ENCODE measurements at regions not wholly inside any gene's neighbourhood (a gene's known extent, or its start where the extent isn't known, plus 50 kb on each side); places are given as distances from the start of the nearest gene placed in this dataset.
"Not testable (repeated sequence)": the region's sequence is repeated elsewhere in the genome, so short reads cannot be mapped to it uniquely, and the experiment has no call there.

DNA sequence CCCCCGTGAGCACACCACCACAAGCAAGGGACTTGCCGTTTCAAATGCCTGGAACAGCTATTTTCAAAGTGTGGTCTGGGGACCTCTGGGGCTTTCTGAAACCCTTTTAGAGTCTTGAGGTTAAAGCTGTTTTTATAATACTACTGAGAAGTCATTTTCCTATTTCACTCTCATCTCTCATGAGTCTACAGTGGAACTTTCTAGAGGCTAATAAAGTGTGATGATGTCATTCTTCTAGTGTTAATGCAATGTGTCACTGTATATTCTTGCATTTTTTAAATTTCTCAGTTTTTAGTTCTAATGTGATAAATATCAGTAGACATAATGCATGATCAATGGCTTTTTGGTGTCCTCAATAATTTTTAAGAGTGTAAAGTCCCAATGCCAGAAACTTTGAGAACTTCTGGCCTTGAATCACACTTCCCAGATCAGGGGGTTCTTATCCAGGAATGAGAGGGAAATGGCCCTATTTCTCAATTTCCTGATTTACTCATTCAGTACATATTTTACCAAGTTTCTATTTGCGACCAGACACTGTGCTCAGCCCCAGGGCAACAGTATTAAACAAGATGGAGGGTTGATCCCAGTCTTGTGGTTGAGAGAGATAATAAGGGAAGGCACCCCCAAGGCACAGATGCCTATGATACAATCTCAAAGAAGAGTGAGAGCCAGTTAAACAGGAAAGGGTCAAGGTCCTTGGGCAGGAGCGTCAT lies 444.0 kb downstream of the HS3ST3B1 start:
- no peak for DNase-seq (ENCODE audit: extremely low read depth, low read depth, low spot score)

DNA sequence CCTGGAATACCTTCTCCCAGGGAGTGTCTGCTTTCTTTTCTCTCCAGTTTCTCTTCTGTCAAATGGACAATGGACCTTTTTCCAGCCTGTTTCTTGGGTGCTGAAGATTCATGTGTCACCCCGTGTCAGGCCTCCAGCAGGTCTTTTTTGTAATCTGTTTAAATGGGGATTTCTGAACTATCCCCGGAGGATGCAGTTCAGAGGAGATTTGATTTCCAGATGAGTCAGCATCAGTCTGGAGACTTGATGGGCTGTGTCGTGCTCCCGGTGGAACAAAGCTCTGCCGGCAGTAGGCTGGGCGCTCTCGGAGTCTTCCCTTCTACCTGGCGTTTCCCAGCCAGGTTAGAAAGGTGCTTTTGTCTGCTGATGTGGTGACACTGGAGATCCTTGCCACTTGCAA lies 440.6 kb downstream of the HS3ST3B1 start:
- DNase-seq (ENCODE audit: extremely low read depth, low read depth, low spot score): no peak

DNA sequence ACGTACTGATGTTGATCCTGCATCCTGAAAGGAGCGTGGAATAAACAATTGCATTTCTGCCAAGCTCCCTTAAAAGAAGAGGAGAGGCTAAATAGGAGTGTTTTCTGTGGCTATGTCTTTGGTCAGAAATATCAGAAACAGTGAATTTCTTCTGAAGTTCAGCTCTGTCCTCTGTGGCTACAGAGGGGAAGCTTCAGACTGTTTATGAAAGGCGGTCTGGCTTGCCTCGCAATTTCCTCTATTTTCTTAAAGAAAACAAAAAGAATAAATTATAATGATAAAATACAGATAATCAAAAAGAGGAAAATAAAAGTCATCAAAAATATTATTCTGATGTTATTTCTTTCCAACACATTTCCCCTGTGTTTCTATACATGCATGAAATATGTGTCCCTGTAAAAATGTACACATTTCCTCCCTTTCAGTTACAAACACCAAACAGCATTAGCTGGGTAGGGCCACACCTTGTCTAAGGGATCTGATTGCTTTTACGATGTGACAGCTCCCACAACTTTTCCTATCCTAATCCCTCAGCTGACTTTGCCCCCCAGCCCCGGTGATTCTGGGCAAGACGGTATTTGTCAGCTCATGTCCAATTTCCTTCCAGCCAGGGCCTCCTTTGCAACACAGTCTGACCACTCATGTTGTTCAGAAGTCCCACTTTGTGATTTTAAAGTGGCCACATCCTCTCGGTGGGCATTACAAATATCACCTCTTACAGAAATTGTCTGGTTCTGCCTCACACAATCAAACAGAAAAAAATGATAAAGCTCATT lies 439.0 kb downstream of the HS3ST3B1 start:
- no peak for DNase-seq (ENCODE audit: extremely low read depth, low read depth, low spot score)

DNA sequence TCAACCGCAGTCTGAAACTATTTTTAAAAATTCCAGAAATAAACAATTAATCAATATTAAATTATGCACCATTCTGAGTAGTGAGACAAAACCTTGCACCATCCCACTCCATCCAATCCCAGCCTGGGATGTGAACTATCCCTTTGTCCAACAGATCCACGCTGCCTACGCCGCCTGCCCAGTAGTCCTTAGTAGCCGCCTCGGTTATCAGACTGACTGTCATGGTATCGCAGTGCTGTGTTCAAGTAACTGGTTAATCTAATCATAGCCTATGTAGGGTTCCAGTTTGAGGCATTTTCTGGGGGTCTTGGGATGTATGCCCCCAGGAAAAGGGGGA lies 437.7 kb downstream of the HS3ST3B1 start:
- DNase-seq (ENCODE audit: extremely low read depth, low read depth, low spot score): no peak

DNA sequence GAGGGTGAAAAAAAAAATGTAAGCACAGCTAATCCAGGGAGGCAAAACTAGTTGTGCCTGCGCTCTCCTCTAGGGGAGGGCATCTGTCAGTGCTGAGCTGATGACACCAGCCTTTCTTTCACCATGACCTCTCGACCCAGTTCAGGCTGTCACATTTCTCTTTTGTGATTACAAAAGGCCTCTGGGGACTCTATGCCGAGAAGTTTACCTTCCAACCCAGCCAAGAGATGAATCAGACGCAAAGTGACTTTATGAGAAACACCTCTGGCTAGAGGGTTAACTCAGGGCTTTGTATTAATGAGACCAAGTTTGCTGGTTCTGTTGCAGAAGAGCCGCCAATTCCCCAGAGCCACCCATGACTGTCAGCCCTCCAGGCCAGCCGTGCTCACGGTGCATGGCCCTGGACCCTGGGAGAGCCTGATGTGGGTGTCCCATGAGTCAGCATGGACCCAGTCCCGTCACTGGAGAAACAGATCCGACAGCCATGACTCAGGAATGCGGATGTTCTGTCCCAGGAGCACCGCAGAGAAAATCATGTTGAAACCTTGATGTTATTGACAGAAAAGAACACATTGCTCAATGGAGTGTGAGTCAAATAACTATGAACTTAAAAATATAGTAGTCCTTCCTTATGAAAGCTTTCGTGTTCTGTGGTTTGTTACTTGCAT lies 437.2 kb downstream of the HS3ST3B1 start:
- no peak for DNase-seq (ENCODE audit: extremely low read depth, low read depth, low spot score)

DNA sequence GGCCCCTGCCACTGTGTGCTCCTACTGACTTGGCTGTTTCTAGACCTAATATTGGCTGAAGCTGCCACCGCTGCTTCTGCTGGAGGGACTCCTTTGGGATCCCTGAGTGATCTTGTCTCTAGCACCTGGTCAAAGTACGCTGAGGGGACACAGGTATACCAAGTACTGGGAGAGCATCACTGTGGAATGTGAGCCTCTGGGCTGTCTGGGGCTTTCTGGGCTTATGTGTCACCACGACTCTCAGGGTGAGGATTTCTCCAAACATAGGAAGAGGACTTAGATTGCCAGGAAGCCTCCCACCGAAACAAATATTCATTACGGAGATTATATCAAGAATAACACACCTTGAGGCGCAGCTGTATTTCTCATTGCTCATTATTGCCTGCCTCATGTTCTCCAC lies 435.8 kb downstream of the HS3ST3B1 start:
- no peak for DNase-seq (ENCODE audit: extremely low read depth, low read depth, low spot score)

DNA sequence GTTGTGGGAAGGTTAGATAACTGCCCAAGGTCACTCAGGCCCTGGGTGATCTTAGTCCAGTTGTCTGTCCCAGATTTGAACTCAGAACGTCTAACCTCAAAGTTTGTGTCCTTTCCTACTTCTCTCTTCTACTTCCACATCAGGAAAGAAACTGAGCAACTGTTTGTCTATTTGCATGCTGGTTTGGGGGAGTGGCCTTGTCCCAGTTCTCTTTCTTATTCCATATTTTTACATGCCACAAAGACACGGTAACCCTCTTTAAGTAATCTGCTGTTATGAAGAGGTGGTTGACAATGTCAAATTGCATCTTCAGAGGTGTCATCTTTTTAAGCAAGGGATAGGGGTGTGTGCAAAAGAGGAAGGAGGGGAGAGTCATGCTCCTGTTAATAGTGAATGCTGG lies 432.5 kb downstream of the HS3ST3B1 start:
- DNase-seq (ENCODE audit: extremely low read depth, low read depth, low spot score): no peak

DNA sequence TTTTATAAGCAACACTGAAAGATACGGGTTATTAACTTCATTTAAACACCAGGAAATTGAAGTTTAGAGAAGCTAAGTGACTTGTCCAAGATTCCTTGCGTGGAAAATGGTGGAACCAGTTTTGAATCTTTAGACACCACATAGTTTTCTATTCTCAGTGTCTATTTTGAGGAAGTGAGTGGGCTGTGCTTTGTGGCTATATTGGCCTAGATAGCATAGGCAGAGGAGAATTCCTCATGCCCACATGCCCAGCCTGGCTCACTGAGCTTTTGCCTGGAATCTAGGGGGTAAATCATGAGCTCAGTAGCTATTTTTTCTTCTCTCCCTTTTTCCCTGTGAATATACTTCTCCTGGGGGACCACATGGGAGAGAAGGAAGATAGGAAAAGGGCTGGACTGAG lies 431.3 kb downstream of the HS3ST3B1 start:
- DNase-seq (ENCODE audit: extremely low read depth, low read depth, low spot score): no peak

DNA sequence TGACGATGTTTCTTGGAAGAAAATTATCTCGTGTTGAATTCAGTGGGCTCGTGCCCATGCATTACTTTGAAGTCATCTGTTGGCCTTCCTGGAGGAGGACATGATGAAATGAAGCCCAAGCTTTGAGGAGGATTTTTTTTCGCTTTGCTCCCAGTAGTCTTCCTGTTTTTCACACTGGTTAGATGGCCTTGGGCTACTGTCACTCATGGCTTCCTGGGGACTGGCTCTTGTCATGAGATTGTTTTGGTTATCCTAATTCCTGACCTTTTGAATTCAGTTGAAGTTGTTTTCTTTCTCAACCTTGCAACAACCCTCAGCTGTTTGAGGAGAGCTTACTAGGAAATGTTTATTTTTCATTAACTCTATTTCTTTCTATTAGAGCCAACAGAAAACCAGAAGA lies 430.7 kb downstream of the HS3ST3B1 start:
- DNase-seq (ENCODE audit: extremely low read depth, low read depth, low spot score): no peak

DNA sequence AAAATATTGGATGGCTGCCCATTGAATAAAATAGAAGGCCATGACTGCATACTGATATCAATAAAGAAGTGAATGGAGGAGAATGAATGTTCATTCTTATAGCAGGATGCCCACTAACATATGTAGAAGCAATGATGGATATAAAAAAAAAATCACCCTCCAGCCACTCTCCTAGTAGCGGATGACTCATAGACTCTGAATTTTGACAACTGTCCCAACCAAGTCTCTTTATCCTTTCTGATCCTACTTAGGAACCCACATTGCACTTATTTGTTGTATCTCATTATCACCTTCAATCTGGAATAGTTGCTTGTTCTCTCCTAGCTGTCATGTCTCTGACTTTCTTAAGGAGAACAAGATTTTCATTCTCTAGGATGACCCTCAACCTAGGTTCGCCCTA lies 429.9 kb downstream of the HS3ST3B1 start:
- no peak for DNase-seq (ENCODE audit: extremely low read depth, low read depth, low spot score)

DNA sequence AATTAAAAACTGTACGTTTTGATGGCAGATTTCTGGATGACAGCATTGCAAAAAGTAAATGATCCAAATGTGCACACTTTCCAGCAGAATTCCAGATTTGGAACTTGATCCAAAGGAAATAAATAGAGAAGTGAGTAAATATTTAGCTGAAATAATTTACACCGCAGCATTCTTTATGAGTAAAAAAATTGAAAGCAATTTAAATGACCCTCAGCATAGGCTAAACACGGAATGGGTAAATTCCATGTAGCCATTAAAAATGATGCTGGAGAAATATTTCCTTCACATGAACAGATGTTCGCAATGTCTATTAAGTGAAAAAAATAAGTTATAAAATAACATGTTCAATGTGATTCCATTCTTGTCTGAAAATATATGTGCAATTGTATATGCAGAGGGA lies 424.8 kb downstream of the HS3ST3B1 start:
- DNase-seq (ENCODE audit: extremely low read depth, low read depth, low spot score): no peak

DNA sequence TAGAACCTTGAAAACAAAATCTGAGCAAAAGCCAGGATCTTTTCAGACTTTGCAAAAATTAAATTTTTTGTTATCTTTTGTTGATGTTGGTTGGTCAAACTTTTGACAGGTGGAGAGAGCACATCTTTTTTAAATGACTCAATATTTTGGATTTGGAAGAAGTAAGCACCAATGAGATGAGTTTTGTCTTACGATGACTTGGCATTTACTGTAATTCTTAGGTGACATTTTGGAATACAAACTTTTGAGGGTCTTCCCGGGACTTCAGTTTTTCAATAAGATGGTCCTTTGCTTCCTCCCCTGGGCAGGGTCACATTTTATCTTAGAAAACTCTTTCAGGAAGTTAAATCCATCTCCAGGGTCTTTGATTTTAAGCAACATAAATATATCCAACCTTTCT lies 423.9 kb downstream of the HS3ST3B1 start:
- no peak for DNase-seq (ENCODE audit: extremely low read depth, low read depth, low spot score)

DNA sequence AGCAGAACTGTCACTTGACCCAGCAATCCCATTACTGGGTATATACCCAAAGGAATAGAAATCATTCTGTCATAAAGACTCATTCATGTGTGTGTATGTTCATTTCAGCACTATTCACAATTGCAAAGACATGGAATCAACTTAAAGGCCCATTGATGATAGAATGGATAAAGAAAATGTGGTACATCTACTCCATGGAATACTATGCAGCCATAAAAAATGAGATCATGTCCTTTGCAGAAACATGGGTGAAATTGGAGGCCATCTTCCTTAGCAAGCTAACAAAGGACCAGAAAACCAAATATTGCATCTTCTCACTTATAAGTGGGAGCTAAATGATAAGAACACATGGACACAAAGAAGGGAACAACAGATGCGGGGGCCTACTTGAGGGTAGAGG lies 422.5 kb downstream of the HS3ST3B1 start:
- not testable (repeated sequence) for DNase-seq (ENCODE audit: extremely low read depth, low read depth, low spot score)

DNA sequence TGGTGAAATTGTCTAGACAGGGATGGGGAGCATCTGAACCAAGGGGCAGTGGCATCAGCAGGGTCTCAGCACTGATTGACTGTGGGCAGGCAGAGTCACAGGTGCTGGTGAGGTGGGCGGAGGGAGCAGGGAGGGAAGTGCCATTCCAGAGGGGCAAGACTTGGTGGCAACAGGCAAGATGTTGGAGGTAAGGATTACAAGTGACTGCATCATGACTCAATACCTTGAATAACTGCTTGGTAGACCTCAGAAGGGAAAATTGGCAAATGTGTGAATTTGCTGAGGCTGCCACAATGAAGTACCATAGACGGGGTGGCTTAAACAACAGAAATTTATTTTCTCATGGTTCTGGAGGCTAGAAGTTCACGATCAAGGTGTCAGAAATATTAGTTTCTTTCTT lies 419.1 kb downstream of the HS3ST3B1 start:
- no peak for DNase-seq (ENCODE audit: extremely low read depth, low read depth, low spot score)

DNA sequence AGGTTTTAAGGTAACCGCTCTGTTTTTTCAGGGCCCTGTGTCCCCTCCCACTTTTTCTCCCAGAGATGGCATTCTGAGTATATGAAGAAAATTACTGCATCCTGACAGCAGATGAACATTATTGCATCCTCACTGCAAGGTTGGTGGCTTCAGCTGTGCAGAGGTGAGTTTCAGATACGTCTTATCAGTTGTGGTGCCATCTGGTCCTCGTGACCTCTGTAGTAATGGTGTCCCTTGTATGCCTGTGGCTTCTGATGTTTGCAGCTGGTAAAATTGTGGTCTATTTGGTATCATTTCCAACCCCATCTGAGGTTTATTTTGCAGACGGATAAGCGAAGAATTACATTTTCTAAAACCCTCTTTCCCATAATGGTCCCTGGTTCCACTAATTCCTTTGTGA lies 417.0 kb downstream of the HS3ST3B1 start:
- DNase-seq (ENCODE audit: extremely low read depth, low read depth, low spot score): no peak

DNA sequence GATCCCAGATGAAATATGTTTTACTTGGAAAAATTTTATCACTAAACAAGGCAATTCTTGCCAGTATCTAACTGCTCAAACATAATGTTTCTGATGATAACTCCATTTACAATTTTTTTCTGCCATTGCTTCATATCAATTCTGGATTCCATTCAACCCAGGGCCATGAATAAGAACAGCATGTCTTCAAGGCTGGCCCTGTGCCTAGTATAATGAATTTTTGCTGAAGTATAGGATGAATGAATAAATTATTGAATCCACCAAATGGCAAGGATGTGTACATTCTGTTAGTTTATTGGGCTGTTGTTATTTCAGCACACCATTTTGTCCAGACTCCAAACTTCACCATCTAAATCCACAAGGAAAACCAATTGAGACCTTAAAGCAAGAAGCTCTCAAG lies 414.7 kb downstream of the HS3ST3B1 start:
- no peak for DNase-seq (ENCODE audit: extremely low read depth, low read depth, low spot score)

DNA sequence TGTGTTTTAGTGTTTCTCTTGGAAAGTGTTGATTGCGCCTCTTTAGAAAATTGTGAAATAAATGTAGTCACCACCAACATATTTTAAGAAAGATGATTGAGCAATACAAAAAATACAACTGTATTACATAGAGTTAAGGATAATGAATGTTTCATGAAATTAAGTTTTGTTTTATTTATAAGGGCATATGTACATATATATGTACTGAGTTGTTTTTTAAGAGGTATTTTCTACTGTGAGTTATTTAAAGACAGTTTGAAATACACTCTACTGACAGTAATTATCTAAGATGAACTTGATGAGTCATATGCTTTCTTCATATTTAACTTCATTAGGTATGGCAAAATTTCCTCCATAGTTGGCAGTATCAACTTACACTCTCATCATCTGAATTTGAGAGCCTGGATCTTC lies 411.7 kb downstream of the HS3ST3B1 start:
- no peak for DNase-seq (ENCODE audit: extremely low read depth, low read depth, low spot score)

DNA sequence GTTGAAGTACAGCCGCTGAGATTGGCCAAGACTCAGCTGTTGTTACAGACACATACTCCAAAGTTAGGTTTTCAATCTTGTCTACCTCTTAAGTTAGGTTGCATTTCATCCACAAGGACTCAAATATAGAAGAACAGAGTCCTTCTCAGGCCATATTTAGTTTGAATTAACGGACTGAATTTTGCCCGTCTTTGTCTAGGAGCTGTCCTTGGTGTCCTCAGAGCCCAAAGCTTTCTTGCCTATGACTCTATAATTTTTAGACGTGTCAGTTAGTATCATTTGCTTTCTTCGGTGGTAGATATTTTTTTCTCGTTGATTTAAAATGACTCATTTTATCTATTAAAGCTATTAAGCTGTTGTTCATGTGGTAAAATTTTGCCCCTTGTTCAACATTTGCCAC lies 403.2 kb downstream of the HS3ST3B1 start:
- no peak for DNase-seq (ENCODE audit: extremely low read depth, low read depth, low spot score)

DNA sequence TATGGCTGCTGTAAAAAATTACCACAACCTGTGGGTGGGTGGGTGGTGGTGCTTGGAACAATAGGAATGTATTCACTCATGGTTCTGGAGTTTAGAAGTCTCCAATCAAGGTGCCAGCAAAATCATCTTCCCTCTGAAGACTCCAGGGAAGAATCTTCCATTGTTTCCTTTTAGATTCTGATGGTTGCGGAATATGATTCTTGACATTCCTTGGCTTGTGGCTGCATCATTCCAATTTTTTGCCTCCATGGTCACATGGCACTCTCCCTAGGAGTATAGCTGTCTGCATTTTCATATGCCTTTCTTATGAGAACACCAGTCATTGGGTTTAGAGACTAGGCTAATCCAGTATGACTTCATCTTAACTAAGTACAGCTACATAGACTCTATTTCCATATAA lies 401.0 kb downstream of the HS3ST3B1 start:
- DNase-seq (ENCODE audit: extremely low read depth, low read depth, low spot score): no peak

DNA sequence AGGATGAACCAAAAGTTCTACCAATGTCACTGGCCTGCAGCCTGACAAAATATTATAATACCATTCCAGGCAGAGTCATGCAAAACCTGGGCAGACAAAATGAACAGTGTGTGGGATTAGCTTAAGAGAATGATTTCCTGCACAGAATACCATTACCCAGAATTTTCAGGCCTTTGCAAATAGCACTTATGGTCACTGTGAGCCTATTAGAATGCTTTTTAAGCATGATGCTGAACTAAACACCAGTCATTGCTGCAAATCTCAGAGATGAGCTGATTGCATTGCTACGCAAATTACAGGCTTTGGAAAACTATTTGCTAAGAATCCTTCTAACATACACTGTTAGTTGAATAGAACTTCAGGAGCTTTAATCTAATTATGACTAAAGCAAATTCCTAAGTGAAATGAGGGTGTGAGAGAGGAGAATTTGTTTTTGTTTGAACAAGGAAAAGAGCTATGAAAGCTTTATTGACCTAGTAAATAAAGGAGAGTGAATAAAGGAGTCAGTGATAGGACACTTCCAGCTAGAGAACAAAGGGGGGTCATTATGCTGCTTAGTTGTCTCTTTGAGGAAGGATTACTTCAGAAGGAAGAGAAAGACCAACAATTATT lies 398.8 kb downstream of the HS3ST3B1 start:
- DNase-seq (ENCODE audit: extremely low read depth, low read depth, low spot score): no peak

DNA sequence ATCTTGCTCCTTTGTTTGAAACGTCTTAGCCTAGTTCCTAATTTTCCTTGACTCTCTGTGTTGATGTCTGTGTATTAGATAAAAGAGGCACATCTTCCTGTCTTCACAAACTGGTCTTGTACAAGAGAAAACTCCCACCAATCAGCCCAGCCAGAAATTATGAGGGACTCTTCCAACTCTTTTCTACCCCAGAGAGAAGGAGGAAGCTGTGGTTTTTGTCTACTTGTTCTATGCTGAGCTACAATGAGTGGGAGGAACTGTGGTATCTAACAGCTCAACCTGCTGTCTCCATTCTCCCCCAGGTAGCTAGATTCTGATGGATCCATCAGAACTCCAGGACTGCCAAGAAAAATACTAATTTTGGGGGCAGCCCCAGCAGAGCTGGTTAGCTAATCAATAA lies 392.5 kb downstream of the HS3ST3B1 start:
- no peak for DNase-seq (ENCODE audit: extremely low read depth, low read depth, low spot score)

DNA sequence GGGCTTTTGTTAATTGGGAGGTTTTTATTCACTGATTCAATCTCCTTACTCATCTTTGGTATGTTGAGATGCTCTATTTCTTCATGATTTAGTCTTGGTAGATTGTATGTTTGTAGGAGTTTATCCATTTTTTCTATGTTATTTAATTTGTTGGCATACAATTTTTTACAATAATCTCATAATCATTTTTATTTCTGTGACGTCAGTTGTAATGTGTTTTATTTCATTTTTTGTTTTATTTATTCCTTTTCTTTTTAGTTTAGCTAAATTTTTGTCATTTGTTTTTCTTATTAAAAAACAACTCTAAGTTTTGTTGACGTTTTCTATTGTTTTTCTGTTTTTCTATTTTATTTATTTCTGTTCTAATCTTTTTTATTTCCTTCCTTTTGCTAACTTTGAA lies 389.8 kb downstream of the HS3ST3B1 start:
- DNase-seq (ENCODE audit: extremely low read depth, low read depth, low spot score): no peak
